Left renal pelvis (tissue), 4 donors: ENCODE measurements at regions not wholly inside any gene's neighbourhood (a gene's known extent, or its start where the extent isn't known, plus 50 kb on each side); places are given as distances from the start of the nearest gene placed in this dataset.
"Not testable (repeated sequence)": the region's sequence is repeated elsewhere in the genome, so short reads cannot be mapped to it uniquely, and the experiment has no call there.

Source experiments
- DNase-seq, 4 donors: peaks; one replicate each; pipeline ENCODE4 v3.0.0-alpha.2; 2013; ENCODE audit warnings: low read depth in 4 of 4, low spot score in 3 of 4

DNA sequence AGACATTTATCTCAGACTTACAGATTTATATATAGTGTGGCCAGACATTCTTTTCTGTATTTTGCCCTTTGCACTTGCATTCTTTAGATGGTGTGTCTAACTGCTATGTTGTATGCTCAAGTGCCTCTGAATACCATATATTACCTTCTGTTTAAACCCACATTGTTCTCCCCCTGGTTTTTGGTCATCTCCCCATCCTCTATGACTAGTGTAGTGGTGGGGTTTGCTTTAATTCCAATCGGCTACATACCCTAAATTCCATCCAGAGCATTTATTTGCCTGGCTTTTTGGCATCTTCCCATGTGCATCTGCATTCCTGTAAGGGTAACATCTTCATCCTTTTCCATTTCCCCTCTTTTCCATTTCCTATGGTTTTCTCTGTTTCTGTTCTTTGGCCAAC is 271.0 kb upstream of the SLC30A5 start:
- no peak for DNase-seq

- DNase-seq, result no peak
These were observed 270.5 kb upstream of the SLC30A5 start for GRCh38 chr5:68823301-68823700.

- no peak for DNase-seq
These were observed 263.4 kb upstream of the SLC30A5 start for GRCh38 chr5:68830377-68830898.

GRCh38 chr5:68834491-68834981 is 259.3 kb upstream of the SLC30A5 start:
- no peak for DNase-seq

DNA sequence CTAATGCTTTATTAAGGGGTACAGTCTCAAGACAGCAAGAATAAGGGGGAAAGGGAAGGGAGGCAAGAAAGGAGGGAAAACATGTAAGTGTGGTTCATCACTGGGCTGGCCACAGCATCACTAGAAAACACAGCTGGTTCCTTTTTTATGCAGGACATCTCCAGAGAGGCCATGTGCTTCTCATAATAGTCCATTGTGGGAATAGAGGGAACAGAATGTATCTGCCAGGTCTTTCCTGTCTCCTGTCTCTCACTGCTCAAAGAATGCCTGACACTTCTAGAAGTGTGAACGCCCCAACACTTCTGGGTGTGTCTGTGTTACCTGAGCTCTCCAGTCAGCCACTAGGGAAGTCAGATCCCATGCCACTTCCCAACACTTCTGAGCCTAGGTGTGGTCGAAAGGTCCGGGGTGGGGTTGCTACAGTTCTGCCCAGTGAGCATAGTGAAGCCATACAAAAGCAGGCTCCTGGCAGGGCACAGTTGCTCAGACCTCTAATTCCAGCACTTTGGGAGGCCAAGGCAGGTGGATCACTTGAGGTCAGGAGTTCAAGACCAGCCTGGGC is 255.6 kb upstream of the SLC30A5 start:
- DNase-seq, result no peak

GRCh38 chr5:68839019-68839552 is 254.7 kb upstream of the SLC30A5 start:
- no peak for DNase-seq

DNA sequence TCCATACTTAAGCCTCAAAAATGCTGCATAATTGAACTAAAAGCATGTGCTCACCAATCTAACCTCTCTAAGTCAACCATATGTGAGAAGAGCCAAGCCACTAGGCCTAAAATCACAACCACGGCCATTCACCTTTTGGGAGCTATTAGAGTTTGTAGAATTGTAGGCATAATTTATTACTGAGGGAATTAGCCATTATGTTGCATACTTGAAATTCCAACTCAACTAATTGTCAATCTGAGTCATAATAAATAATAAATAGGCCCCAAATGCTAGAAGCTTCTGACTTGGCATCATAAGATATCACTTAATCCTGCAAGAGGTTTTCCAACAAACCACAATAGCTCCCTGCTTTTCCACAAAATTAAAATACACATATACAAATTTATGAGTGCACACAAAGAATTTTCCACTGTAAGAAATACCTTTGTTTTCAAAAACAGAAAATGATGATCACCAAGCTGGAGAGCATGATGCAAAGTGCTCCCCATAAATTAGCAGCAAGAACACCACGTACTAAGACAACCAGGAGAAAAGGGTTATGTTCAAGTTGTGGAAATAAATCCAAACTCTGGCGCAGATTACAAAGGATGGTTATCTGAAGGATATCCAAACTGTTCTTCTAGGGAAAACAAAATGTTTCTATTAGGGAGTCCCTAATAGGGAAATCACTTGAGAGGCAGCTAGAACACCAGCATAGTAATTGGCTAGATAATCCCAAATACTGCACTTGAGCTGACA is 250.0 kb upstream of the SLC30A5 start:
- no peak for DNase-seq

DNA sequence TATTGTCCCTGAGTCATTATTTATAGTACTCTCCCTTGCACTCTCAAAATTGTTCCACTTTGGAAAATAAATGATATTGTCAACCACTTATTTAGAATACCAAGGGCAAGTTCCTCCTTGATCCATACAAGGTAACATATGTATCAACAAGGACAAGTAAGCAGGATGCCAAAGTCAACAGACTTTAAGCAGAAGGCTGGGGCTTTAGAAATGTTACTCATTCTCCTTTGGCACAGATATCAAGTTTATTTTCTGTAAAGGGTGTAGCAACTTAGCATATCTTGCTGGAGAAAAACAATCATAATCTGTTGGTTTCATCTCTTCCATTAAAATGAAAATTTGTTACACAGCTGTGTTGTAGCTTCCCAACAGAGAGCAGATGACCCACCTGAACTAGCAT is 248.7 kb upstream of the SLC30A5 start:
- DNase-seq, result no peak

- DNase-seq, result no peak
These were observed 247.0 kb upstream of the SLC30A5 start for GRCh38 chr5:68846828-68847227.

- DNase-seq, result no peak
These were observed 245.7 kb upstream of the SLC30A5 start for GRCh38 chr5:68848091-68848490.

GRCh38 chr5:68849103-68849502 is 244.7 kb upstream of the SLC30A5 start:
- no peak for DNase-seq

DNA sequence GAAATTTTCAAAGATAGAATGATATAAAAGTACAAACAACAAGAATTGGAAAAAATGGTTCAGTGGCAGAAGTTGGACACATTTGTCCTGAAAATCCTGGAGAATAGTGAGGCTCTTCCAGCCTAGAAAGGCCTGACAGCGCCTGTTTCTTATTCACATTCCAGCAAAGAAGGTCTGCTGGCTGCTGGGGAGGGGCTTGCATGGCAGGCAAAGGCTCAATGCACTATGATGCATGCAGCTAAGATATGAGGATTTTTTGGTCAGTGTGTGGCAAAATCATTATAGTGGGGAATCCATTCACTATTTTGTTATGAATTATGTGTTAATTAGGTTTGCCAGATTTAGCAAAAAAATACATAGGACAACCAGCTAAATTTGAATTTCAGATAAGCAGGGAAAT is 243.9 kb upstream of the SLC30A5 start:
- DNase-seq, result no peak

DNA sequence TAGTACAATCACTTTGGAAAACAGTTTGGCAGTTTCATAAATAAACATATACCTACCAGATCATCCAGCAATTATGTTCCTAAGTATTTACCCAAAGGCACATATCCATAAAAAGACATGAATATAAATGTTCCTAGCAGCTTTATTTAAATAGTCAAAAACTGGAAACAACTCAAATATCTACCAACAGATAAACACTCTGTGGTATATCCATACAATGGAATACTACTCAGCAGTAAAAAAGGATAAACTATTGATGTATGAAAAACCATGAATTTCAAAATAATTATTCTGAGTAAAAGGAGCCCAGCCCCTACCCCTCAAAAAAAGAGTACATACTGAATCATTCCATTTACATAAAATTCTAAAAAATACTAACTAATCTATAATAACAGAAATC is 232.7 kb upstream of the SLC30A5 start:
- DNase-seq, result no peak

- no peak for DNase-seq
These were observed 231.3 kb upstream of the SLC30A5 start for GRCh38 chr5:68862560-68862959.

- not testable (repeated sequence) for DNase-seq
These were observed 228.6 kb upstream of the SLC30A5 start for GRCh38 chr5:68865192-68865591.

DNA sequence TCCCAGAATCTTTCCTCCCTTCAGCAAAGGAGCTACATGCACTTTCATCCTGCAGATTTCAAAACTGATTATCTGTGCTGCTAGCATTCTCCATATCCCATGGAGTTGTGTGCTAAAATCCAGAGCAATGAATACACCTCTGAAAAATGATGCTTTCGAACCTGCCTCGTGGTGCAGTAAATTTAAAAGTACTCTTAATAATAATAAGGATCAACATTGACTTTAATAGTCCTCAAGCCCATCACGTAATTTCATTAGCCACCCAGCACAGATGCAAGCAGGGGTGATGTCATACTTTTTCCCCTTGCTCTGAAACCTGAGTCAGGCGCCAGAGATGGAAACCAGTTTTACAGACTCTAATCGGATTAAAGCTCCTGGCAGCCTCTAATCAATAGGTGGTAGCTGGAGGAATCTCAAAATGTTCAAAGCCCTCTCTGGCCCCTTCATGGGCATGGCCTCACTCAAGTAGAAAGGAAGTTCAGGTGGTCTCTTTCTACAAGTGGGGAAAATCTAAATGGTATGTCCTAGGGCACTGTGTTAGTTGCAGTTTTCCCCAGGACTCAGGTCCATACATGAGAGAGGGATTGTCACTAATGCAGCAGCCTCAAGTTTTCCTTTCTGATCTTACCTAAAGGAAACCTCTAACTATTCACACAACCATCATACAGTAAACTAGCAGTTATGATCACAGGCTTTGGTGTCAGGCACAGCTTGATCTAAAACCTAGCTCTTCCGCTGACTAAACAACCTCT is 221.6 kb upstream of the SLC30A5 start:
- DNase-seq, result no peak

- DNase-seq, result no peak
These were observed 220.6 kb upstream of the SLC30A5 start for GRCh38 chr5:68873198-68873597.

- no peak for DNase-seq
These were observed 218.5 kb upstream of the SLC30A5 start for GRCh38 chr5:68875351-68875750.

DNA sequence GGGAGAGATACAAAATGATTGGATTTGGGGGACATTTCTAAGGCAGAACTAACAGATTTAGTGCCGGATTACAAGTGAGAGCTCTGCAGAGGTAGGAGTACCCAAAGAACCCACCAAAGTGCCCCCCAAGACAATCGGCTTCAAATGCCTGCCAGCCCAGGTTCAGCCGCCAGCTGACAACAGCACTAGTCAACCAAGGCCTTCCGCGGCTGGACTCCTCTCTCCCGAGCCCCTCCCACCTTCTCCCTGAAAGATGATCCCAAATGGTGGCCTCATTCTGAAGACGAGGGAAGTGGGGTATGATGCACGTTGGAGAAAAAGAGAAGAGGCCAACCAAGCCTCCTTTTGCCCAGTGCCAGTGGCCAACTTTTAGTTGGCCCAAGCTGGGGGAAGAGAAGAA is 210.4 kb upstream of the SLC30A5 start:
- no peak for DNase-seq

DNA sequence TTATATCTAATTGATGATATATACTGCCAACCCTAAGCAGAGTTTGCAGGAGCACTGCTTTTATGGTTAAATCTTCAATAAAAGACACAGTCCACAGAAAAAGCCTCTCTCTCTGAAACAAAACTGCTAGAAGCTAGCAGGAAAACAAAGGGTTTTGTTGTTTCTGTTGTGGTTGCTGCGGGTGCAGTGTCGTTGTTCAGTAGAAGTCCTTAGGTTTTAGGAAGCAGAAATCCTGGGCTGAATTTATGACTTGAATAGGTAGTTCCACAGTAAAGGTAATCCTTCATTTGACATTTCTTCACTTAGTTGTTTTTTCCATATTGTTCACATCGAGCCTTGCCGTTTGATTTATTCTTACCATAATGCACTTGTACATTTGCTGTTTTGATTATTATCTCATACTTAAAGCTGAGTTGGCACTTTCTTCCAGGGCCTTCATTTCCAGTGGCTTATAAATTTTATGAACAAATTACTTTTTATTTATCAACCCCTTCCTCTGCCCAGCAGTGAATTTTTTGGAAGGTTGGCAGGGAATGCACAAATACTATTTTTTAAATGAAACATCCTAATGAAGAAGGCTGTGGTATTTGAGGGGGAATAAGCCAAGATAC is 209.6 kb upstream of the SLC30A5 start:
- DNase-seq, result no peak

GRCh38 chr5:68884883-68885282 is 208.9 kb upstream of the SLC30A5 start:
- no peak for DNase-seq
